ENCODE measurements at regions not wholly inside any gene's neighbourhood (a gene's known extent, or its start where the extent isn't known, plus 50 kb on each side); places are given as distances from the start of the nearest gene placed in this dataset.
A peak's percentile ranks its signal among the peaks of the same experiment; 100 is the strongest.

DNA sequence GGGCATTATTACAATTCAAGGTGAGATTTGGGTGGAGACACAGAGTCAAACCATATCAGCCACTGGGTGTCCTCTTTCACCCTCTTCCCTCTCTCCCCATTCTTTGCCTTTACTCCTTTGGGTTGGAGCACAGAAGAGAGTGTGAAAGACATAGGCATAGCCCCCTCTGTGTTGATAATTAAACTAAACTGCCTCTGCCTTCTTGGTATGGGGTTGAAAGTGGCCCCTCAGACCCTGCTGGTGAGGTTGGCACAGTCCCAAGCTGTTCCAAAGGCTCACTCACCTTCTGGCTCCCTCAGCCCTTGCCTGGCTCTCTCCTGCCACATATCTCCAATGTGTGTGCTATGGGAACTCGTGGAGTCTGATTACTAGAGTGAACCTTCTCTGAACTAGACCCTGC, 210.6 kb upstream of the RXFP2 start:
- DNase-seq, result no peak
- 45 to 50% methylated on average over 1 of the region's 1 CpG for WGBS, 2 experiments (ENCODE audit: low coverage in 1 of 2, low lambda C conversion rate in 2 of 2, missing lambda C conversion rate in 2 of 2)
- Histone ChIP-seq H3K4me3 (no peak overlapping the region), H3K36me3 (ENCODE audit: low read depth) (no peaks in the 10 kb centered on the region), H3K27me3 (replicated peaks; ENCODE audit: insufficient read depth) (no peaks in the 10 kb centered on the region), H2AFZ (no peak overlapping the region), H4K20me1 (ENCODE audit: insufficient read depth) (no peaks in the 10 kb centered on the region), H3K79me2 (ENCODE audit: insufficient read depth) (no peaks in the 10 kb centered on the region), H3K9me2 (ENCODE audit: insufficient read depth) (no peaks in the 10 kb centered on the region), H3K9me3 (ENCODE audit: low read depth) (no peaks in the 10 kb centered on the region), H3F3A (ENCODE audit: insufficient read depth) (no peaks in the 10 kb centered on the region), H3K4me1 (ENCODE audit: insufficient read depth) (no peaks in the 10 kb centered on the region), H3K4me2 (ENCODE audit: unreplicated experiment) (no peak overlapping the region), H3K27ac (no peak overlapping the region), H3K9ac (no peak overlapping the region)
- TF ChIP-seq EZH2 (IDR thresholded peaks at IDR 0.05; ENCODE audit: insufficient read depth, poor library complexity, severe bottlenecking) (no peak), EZH2phosphoT487 (IDR thresholded peaks at IDR 0.05; ENCODE audit: insufficient read depth, low read depth) (no peak)
- in situ Hi-C loops (cut with MboI), result no loop called here

- WGBS, 2 experiments (ENCODE audit: low coverage in 1 of 2, low lambda C conversion rate in 2 of 2, missing lambda C conversion rate in 2 of 2), result 80 to 85% methylated on average over 4 of the region's 4 CpGs
- in situ Hi-C loops (cut with MboI), result loop anchor here (10.0 kb wide), 2 partner anchors 204 to 264 kb away; partner anchors contain the start of gene RXFP2
- no peaks in the 10 kb centered on the region for H3K9me2 ChIP-seq (ENCODE audit: insufficient read depth)
Observed at GRCh38 chr13:31530922-31531321, 208.4 kb upstream of the RXFP2 start.

DNA sequence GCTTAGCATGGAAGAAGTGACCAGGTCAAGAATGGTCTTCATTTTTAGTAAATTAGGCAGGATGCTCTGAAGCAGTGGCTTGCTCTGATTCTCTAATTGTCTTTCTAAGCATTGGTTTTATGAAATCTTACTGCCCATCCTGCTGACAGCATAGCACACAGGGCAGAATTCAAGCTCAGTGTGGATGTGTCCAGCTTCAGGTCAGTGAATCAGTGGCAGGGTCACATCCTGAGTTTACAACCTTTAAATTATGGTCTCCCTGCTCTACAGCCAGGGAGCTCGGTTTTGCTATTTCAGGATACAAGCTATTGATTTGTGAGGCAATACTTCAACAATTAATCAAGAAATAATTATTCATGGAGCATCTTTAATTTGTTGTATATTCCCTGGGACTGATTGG, 202.3 kb upstream of the RXFP2 start:
- whole genome bisulfite sequencing, 2 experiments (ENCODE audit: low coverage in 1 of 2, low lambda C conversion rate in 2 of 2, missing lambda C conversion rate in 2 of 2), result 92 to 100% methylated on average over 1 of the region's 1 CpG
- Histone ChIP-seq H3K79me2 (ENCODE audit: insufficient read depth) (no peaks in the 10 kb centered on the region), H3K4me2 (ENCODE audit: unreplicated experiment) (no peak overlapping the region), H3K27me3 (replicated peaks; ENCODE audit: insufficient read depth) (no peaks in the 10 kb centered on the region), H3K27ac (no peak overlapping the region), H3K4me1 (ENCODE audit: insufficient read depth) (0 out of 2 replicates have a peak, but pooled peaks cover 7% of the 10 kb centered on the region), H2AFZ (no peak overlapping the region), H3K36me3 (ENCODE audit: low read depth) (no peaks in the 10 kb centered on the region), H4K20me1 (ENCODE audit: insufficient read depth) (no peaks in the 10 kb centered on the region), H3K9me2 (ENCODE audit: insufficient read depth) (no peaks in the 10 kb centered on the region), H3K9ac (no peak overlapping the region), H3K9me3 (ENCODE audit: low read depth) (no peaks in the 10 kb centered on the region), H3F3A (ENCODE audit: insufficient read depth) (no peaks in the 10 kb centered on the region), H3K4me3 (no peak overlapping the region)
- no peak for TF ChIP-seq EZH2 (IDR thresholded peaks at IDR 0.05; ENCODE audit: insufficient read depth, poor library complexity, severe bottlenecking)
- in situ Hi-C loops (cut with MboI), result loop anchor here (10.0 kb wide), 2 partner anchors 198 to 258 kb away; partner anchors contain the start of gene RXFP2
- no peak for DNase-seq

More at GRCh38 chr13:31530922-31531321, 208.4 kb upstream of the RXFP2 start:
- H3K4me2 ChIP-seq (ENCODE audit: unreplicated experiment), result no peak overlapping the region
- H3K9me3 ChIP-seq (ENCODE audit: low read depth), result no peaks in the 10 kb centered on the region
- no peaks in the 10 kb centered on the region for H3K27me3 ChIP-seq (replicated peaks; ENCODE audit: insufficient read depth)
- H2AFZ ChIP-seq, result no peak overlapping the region
- H3K9ac ChIP-seq, result no peak overlapping the region
- no peaks in the 10 kb centered on the region for H3K4me1 ChIP-seq (ENCODE audit: insufficient read depth)
- H3K4me3 ChIP-seq, result no peak overlapping the region
- no peaks in the 10 kb centered on the region for H3K79me2 ChIP-seq (ENCODE audit: insufficient read depth)
- no peak for TF ChIP-seq EZH2phosphoT487 (IDR thresholded peaks at IDR 0.05; ENCODE audit: insufficient read depth, low read depth)
- DNase-seq, result no peak
- no peaks in the 10 kb centered on the region for H3K36me3 ChIP-seq (ENCODE audit: low read depth)
- H3K27ac ChIP-seq, result no peak overlapping the region
- no peaks in the 10 kb centered on the region for H4K20me1 ChIP-seq (ENCODE audit: insufficient read depth)
- H3F3A ChIP-seq (ENCODE audit: insufficient read depth), result no peaks in the 10 kb centered on the region

GRCh38 chr13:31538067-31539042, 201.0 kb upstream of the RXFP2 start:
- H3K9me3 ChIP-seq (ENCODE audit: low read depth), result no peaks in the 10 kb centered on the region
- no peak overlapping the region for H3K4me3 ChIP-seq
- no peaks in the 10 kb centered on the region for H4K20me1 ChIP-seq (ENCODE audit: insufficient read depth)
- no peak overlapping the region for H2AFZ ChIP-seq
- no peak for TF ChIP-seq EZH2phosphoT487 (IDR thresholded peaks at IDR 0.05; ENCODE audit: insufficient read depth, low read depth)
- TF ChIP-seq EZH2 (IDR thresholded peaks at IDR 0.05; ENCODE audit: insufficient read depth, poor library complexity, severe bottlenecking), result no peak
- H3K9me2 ChIP-seq (ENCODE audit: insufficient read depth), result no peaks in the 10 kb centered on the region
- 0 out of 2 replicates have a peak, but pooled peaks cover 7% of the 10 kb centered on the region for H3K4me1 ChIP-seq (ENCODE audit: insufficient read depth)
- no peaks in the 10 kb centered on the region for H3K27me3 ChIP-seq (replicated peaks; ENCODE audit: insufficient read depth)
- WGBS, 2 experiments (ENCODE audit: low coverage in 1 of 2, low lambda C conversion rate in 2 of 2, missing lambda C conversion rate in 2 of 2), result 36 to 44% methylated on average over 6 of the region's 6 CpGs
- DNase-seq, result peak; percentile 79
- no peaks in the 10 kb centered on the region for H3F3A ChIP-seq (ENCODE audit: insufficient read depth)
- H3K27ac ChIP-seq, result no peak overlapping the region
- H3K36me3 ChIP-seq (ENCODE audit: low read depth), result no peaks in the 10 kb centered on the region
- no peaks in the 10 kb centered on the region for H3K79me2 ChIP-seq (ENCODE audit: insufficient read depth)
- no peak overlapping the region for H3K9ac ChIP-seq
- in situ Hi-C loops (cut with MboI), result loop anchor here (10.0 kb wide), 2 partner anchors 196 to 256 kb away; partner anchors contain the start of gene RXFP2
- H3K4me2 ChIP-seq (ENCODE audit: unreplicated experiment), result no peak overlapping the region

All from GM23248 (cell line).